OCI-LY1 (cell line): ENCODE measurements at regions not wholly inside any gene's neighbourhood (a gene's known extent, or its start where the extent isn't known, plus 50 kb on each side); places are given as distances from the start of the nearest gene placed in this dataset.

ENCODE experiments used
- H2AFZ ChIP-seq: fragments of 200-600 bp; sonication (generic), shearing (Covaris generic); 2 replicates; pipeline ENCODE4 v1.6.0; 2014; ENCODE audit warnings: antibody characterized with exemption, mild to moderate bottlenecking, low read length
- H3F3A ChIP-seq: fragments of 200-600 bp; sonication (generic), shearing (Covaris generic); 2 replicates; pipeline ENCODE4 v1.6.0; 2014; ENCODE audit warnings: mild to moderate bottlenecking, antibody characterized with exemption, low read length, moderate library complexity; ENCODE audit not compliant: insufficient read depth
- H3K27ac ChIP-seq: fragments of 200-600 bp; sonication (generic); 2 replicates; pipeline ENCODE4 v1.5.1; 2014; ENCODE audit warnings: low read length, mixed run types, mild to moderate bottlenecking, low read depth; ENCODE audit not compliant: poor library complexity, severe bottlenecking
- H3K27me3 ChIP-seq: fragments of 200-600 bp; sonication (generic); 2 replicates; pipeline ENCODE4 v1.6.0; 2014; ENCODE audit warnings: antibody characterized with exemption, mild to moderate bottlenecking, low read length, moderate library complexity; ENCODE audit not compliant: insufficient read depth
- H3K36me3 ChIP-seq: fragments of 200-600 bp; sonication (generic); 2 replicates; pipeline ENCODE4 v1.6.1; 2014; ENCODE audit warnings: mild to moderate bottlenecking, antibody characterized with exemption, low read length, moderate library complexity, mixed read lengths; ENCODE audit not compliant: insufficient read depth
- H3K4me1 ChIP-seq: fragments of 200-600 bp; sonication (generic); 2 replicates; pipeline ENCODE4 v1.5.1; 2014; ENCODE audit warnings: mild to moderate bottlenecking, low read length, moderate library complexity; ENCODE audit not compliant: insufficient read depth, severe bottlenecking
- H3K4me2 ChIP-seq: fragments of 200-600 bp; sonication (generic), shearing (Covaris generic); 2 replicates; pipeline ENCODE4 v1.6.1; 2014; ENCODE audit warnings: low read length
- H3K4me3 ChIP-seq: fragments of 200-600 bp; sonication (generic); 2 replicates; pipeline ENCODE4 v1.5.1; 2014; ENCODE audit warnings: low read length, low read depth, mild to moderate bottlenecking, mixed read lengths; ENCODE audit not compliant: poor library complexity, severe bottlenecking
- H3K79me2 ChIP-seq: fragments of 200-600 bp; shearing (Covaris generic); 2 replicates; pipeline ENCODE4 v1.6.1; 2016; ENCODE audit warnings: mixed run types, low read length, mixed read lengths; ENCODE audit not compliant: insufficient read depth
- H3K9ac ChIP-seq: fragments of 200-600 bp; sonication (generic), shearing (Covaris generic); 2 replicates; pipeline ENCODE4 v1.6.1; 2014; ENCODE audit warnings: mild to moderate bottlenecking, low read length, mixed read lengths
- H3K9me2 ChIP-seq: fragments of 200-600 bp; sonication (generic), shearing (Covaris generic); 2 replicates; pipeline ENCODE4 v1.6.1; 2014; ENCODE audit warnings: low read depth, mild to moderate bottlenecking, low read length, mixed read lengths
- H3K9me3 ChIP-seq: fragments of 200-600 bp; shearing (Covaris generic); 2 replicates; pipeline ENCODE4 v1.6.1; 2014; ENCODE audit warnings: low read length, mixed read lengths
- H4K20me1 ChIP-seq: fragments of 200-600 bp; sonication (generic), shearing (Covaris generic); 2 replicates; pipeline ENCODE4 v1.6.0; 2016; ENCODE audit warnings: mild to moderate bottlenecking, low read length; ENCODE audit not compliant: insufficient read depth
- CTCF ChIP-seq: fragments of 200-600 bp; sonication (generic), shearing (Covaris generic); IDR thresholded peaks from 2 replicates; pipeline ENCODE4 v1.5.1; 2017; ENCODE audit warnings: mild to moderate bottlenecking, antibody characterized with exemption, low read length, moderate library complexity, mixed read lengths
- EZH2 ChIP-seq: fragments of 200-600 bp; sonication (generic), shearing (Covaris generic); IDR thresholded peaks from 2 replicates; pipeline ENCODE4 v1.8.0; 2017; ENCODE audit warnings: borderline replicate concordance, mixed run types, mild to moderate bottlenecking, antibody characterized with exemption, low read length, moderate library complexity, mixed read lengths

- TF ChIP-seq EZH2 (no peak), CTCF (no peak)
- no peaks in the 10 kb centered on the region for H3K9me2 ChIP-seq
- no peaks in the 10 kb centered on the region for H4K20me1 ChIP-seq
- no peaks in the 10 kb centered on the region for H3K36me3 ChIP-seq
- H3K9me3 ChIP-seq = no peaks in the 10 kb centered on the region
- H2AFZ ChIP-seq = no peak overlapping the region
- no peaks in the 10 kb centered on the region for H3K27me3 ChIP-seq
- no peak overlapping the region for H3K4me2 ChIP-seq
- H3K4me1 ChIP-seq = no peaks in the 10 kb centered on the region
- H3F3A ChIP-seq = no peaks in the 10 kb centered on the region
- H3K9ac ChIP-seq = no peak overlapping the region
- H3K27ac ChIP-seq = no peak overlapping the region
- H3K4me3 ChIP-seq = no peak overlapping the region
- H3K79me2 ChIP-seq = no peaks in the 10 kb centered on the region
Measured at GRCh38 chr11:127110542-127110941, 110.0 kb upstream of the KIRREL3 start.

GRCh38 chr11:127109796-127110480, 109.4 kb upstream of the KIRREL3 start:
- no peaks in the 10 kb centered on the region for H3K9me3 ChIP-seq
- no peak overlapping the region for H2AFZ ChIP-seq
- no peaks in the 10 kb centered on the region for H3K79me2 ChIP-seq
- H3K27me3 ChIP-seq = no peaks in the 10 kb centered on the region
- no peaks in the 10 kb centered on the region for H4K20me1 ChIP-seq
- H3K4me1 ChIP-seq = no peaks in the 10 kb centered on the region
- H3K36me3 ChIP-seq = no peaks in the 10 kb centered on the region
- no peak overlapping the region for H3K4me2 ChIP-seq
- no peak overlapping the region for H3K4me3 ChIP-seq
- H3K9me2 ChIP-seq = no peaks in the 10 kb centered on the region
- H3F3A ChIP-seq = no peaks in the 10 kb centered on the region
- no peak overlapping the region for H3K27ac ChIP-seq
- TF ChIP-seq EZH2 (no peak), CTCF (no peak)
- no peak overlapping the region for H3K9ac ChIP-seq

- Histone ChIP-seq H3K79me2 (no peaks in the 10 kb centered on the region), H3K9me3 (no peaks in the 10 kb centered on the region), H3K9me2 (no peaks in the 10 kb centered on the region), H3K4me2 (no peak overlapping the region), H2AFZ (no peak overlapping the region), H3K27me3 (no peaks in the 10 kb centered on the region), H3K27ac (no peak overlapping the region), H3F3A (no peaks in the 10 kb centered on the region), H3K4me1 (no peaks in the 10 kb centered on the region), H3K4me3 (no peak overlapping the region), H3K36me3 (no peaks in the 10 kb centered on the region), H3K9ac (no peak overlapping the region), H4K20me1 (no peaks in the 10 kb centered on the region)
- no peak for TF ChIP-seq EZH2
Measured at GRCh38 chr11:127108838-127109237, 108.3 kb upstream of the KIRREL3 start.

- Histone ChIP-seq H3K4me1 (no peaks in the 10 kb centered on the region), H3K9me3 (no peaks in the 10 kb centered on the region), H3K27ac (no peak overlapping the region), H3K36me3 (no peaks in the 10 kb centered on the region), H3K4me2 (no peak overlapping the region), H3K79me2 (no peaks in the 10 kb centered on the region), H3K9ac (no peak overlapping the region), H3K9me2 (no peaks in the 10 kb centered on the region), H4K20me1 (no peaks in the 10 kb centered on the region), H3K4me3 (no peak overlapping the region), H3F3A (no peaks in the 10 kb centered on the region), H2AFZ (no peak overlapping the region), H3K27me3 (no peaks in the 10 kb centered on the region)
- no peak for TF ChIP-seq CTCF
- TF ChIP-seq EZH2 = no peak
Measured at GRCh38 chr11:127106938-127107337, 106.4 kb upstream of the KIRREL3 start.
